GM18858 (cell line): ENCODE measurements at regions not wholly inside any gene's neighbourhood (a gene's known extent, or its start where the extent isn't known, plus 50 kb on each side); places are given as distances from the start of the nearest gene placed in this dataset.
"Not testable (repeated sequence)": the region's sequence is repeated elsewhere in the genome, so short reads cannot be mapped to it uniquely, and the experiment has no call there.

Experiments used
- ATAC-seq: cut with Tn5 transposase; IDR thresholded peaks from one replicate; pipeline ENCODE4 v1.9.1; 2021; ENCODE audit not compliant: unreplicated experiment

- ATAC-seq = no peak
These were observed 102.0 kb downstream of the CARTPT start for GRCh38 chr5:71821029-71821428.

DNA sequence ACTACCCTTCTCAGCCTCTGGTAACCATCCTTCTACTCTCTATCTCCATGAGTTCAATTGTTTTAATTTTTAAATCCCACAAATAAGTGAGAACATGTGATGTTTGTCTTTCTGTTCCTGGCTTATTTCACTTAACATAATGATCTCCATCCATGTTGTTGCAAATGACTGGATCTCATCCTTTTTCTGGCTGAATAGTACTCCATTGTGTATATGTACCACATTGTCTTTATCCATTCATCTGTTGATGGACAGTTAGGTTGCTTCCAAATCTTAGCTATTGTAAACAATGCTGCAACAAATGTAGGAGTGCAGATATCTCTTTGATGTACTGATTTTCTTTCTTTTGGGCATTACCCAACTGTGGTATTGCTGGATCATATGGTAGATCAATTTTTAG lies 103.0 kb downstream of the CARTPT start:
- not testable (repeated sequence) for ATAC-seq

- no peak for ATAC-seq
These were observed 106.9 kb downstream of the CARTPT start for GRCh38 chr5:71825992-71826391.

GRCh38 chr5:71828291-71829040 lies 109.4 kb downstream of the CARTPT start:
- no peak for ATAC-seq

GRCh38 chr5:71829206-71829605 lies 110.1 kb downstream of the CARTPT start:
- no peak for ATAC-seq

DNA sequence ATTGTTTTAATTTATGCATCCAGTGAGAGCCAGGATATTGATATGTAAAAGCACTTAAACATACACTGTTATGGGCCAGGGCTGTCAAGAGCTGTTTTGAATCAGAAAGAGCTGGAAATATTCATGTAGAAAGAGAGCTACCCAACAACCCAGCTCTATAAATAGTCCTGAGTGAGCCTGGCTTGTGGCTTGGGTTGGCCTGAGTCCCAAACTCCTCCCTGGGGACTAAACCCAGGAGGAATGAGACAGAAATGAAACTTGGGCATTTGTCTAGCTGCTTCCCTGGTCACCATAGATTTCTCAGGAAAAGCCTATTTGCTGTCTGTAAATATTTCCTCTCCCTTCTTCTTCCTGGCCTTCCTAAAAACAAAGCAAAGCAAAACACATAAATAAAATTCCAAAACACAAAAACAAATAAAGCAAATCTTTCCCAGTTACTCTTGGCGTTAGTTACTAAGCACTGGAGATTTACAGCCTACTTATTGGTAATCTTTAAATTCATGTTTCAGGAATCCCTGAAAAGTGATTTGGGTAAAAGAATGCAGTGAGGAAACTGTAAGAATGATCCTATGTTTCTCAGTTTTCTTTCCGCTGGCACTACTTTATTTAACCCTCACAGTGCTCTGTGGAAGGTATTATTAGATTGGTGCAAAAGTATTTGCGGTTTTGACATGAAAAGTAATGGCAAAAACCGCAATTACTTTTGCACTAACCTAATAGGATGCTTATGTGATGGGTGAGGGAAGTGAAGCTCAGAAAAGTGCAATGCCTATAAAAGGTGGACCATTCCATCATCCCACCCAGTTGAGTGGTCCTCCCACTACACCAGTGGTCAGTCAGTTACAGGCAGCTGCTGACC lies 111.8 kb downstream of the CARTPT start:
- no peak for ATAC-seq

DNA sequence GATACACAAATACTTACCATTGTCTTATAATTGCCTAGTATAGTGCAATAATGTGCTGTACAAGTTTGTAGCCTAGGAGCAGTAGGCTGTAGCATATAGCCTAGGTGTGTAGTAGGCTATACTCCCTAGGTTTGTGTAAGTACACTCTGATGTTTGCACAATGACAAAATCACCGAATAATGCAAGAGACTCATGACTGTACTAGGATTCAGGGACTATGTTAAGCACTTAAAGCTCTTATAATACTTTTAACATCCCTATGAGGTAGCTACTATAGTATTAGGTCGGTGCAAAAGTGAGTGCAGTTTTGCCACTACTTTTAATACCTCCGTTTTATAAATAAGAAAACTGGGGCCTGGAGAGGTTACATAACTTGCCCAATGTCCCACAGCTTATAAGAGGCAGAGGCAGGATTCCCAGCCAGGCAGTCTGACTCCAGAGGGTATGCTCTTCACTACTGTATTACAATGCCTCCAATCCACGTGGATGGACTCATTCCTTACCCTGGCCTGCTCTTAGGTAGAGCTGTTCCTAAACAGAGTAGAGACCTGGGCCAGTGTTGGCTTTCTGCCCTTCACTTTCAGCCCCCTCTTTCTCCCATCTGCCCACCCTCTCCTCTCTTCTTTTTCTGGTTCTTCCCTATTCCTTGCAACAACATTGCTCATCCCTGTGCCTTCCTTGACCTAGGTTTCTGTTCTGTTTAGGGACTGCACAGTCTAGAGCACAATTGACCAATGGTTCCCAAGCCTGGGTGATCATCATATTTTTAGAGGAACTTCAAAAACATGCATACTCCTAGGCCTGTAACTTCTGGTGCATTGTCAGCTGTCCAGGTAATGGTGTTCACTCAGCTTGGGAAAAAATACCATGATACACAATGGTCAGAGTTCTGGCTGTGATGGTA lies 114.0 kb downstream of the CARTPT start:
- no peak for ATAC-seq

DNA sequence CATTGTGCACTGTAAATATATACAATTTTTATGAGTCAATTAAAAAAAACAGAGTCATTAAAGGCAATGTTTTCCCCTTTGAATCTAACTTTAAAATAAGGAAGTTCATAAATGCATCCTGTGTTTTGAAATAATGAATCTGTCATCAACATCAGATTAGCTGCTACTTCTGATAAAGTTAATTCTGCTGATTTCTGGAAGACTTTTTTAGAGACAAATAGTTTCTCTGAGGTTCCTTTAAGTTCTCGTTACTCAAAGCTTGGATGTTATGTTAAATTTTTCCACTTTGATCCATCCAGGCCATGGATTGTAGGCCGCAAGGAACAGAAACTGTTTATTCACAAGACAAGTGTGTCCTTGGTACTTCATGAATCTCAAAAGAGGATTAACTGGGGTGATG lies 115.5 kb downstream of the CARTPT start:
- ATAC-seq = no peak

DNA sequence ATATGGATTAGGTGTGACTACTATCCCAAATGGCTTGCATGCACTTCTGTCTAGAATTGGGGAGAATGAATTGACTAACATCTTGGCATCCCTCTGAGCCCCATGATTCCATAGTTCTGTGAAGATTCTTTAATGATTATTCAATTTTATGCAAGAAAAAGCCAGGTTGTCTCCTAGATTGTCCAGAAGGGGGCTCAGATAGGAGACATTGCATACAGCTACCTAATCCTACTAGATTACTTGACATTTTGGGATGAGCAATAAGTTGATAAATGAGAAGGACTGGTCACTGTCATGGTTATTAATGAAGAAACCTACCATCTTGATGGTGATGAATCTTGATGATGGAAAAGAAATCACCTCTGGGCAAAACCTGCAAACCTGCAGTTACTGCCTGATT lies 117.0 kb downstream of the CARTPT start:
- ATAC-seq = no peak

DNA sequence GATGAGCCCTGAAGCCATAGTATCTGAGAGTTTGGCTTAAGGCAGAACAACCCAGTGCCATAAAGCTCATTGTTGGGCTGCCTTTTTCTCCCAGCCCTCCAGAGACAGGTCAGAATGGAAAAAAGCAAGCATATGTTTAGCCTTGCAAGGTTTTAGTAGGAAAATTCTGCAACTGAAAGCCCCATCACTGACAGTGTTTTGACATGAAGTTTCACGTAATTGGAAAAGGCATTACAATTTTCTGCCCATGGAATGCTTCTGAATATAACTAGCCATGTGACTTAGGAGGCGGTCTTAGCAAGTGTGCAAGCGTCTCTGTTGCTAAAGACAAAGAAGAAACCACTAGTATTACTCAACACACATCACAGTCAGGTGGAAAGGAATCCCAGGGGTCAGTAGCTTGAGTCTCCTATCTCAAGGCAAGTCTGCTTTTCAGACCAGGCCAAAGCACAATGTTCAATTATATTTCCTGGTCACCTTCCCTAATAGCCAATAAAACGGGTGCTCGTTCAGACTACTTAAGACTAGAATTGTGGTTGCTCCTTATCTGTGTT lies 117.6 kb downstream of the CARTPT start:
- ATAC-seq = no peak

DNA sequence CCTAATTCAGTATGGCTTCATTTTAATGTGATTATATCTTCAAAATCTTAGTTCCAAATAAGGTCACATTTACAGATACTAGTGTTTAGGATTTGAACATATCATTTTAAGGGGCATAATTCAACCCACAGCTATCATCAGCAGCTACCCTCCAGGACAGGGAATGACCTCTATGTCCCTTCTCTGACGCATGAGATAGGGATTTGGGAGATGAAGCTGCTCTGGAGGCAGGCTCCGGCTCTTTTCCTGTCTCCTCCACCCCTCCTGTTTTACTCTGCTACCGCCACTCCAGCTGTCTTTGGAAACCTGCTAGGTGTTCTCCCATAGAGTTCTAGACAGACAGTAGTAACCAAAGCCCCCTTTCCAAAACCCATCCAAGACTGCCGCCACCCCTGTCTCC lies 119.2 kb downstream of the CARTPT start:
- no peak for ATAC-seq

GRCh38 chr5:71839096-71839884 lies 120.2 kb downstream of the CARTPT start:
- no peak for ATAC-seq

DNA sequence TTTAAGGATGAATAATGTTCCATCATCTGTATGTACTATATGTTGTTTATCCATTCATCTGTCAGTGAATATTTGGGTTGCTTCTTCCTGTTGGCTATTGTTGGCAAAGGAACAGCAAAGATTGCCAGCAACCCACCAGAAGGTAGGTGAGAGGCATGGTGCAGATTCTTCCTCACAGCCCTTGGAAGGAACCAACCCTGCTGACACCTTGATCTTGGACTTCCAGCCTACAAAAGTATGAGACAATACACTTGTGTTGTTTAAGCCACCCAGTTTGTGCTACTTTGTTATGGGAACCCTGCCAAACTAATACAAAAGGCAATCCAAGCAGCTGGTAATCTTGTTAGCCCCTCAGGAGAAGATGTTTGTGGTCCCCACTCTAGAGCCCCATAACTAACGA lies 122.0 kb downstream of the CARTPT start:
- ATAC-seq = no peak

DNA sequence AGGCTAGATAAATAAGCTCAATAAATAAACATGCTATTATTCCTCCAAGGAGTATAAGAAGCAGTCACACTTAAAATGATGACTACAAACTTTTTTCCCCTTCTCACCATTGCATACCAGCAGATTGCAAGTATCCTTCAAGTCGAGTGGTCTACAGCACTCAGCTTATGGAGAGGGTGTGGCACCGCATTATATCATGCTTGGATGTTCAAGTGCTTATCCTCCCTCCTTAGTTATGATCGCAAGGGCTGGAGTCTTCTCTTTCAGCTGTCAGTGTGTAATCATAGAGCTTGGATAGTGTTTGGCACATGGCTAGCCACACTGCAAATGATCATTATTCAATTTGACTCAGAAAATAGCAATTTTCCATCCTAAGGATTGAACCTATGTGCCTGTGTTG lies 124.0 kb downstream of the CARTPT start:
- no peak for ATAC-seq

DNA sequence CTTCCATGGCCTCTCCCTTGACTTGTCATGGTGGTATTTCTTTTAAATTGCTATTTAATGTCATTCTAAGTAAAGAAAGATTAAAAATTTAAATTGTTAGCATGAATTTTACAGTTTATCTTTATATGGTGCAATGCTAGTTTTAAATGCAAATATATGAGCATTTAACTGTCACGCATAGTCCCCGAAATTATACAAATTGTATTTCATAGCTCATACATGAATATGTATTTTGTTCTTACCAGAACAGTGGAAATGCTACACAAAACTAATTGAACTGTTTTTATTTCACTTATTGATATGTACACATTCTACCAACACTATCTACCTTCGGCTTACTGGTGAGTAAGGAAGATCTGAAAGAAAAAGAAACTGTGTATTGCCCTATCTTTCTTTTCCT lies 125.8 kb downstream of the CARTPT start:
- ATAC-seq = no peak

- ATAC-seq = no peak
These were observed 140.4 kb downstream of the CARTPT start for GRCh38 chr5:71859515-71859914.

DNA sequence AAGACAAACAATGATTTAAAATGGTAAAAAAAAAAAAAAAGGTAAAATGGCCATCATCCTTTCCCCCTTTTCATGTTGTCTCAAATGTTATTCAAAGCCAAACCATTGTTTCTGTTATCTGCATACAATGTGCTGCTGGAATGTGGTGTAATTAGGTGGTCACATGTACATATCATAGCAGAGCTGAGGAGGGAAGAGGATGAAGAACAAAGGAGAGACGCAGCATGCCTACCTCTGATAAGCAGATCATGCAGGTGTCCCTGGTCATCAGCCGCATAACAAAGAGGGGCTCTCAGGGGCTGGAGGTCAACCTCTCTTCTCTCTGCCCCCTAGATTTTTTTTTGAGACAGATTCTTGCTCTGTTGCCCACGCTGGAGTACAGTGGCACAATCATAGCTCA lies 141.0 kb downstream of the CARTPT start:
- no peak for ATAC-seq

GRCh38 chr5:71861682-71862081 lies 142.6 kb downstream of the CARTPT start:
- ATAC-seq = no peak

- no peak for ATAC-seq
These were observed 143.0 kb downstream of the CARTPT start for GRCh38 chr5:71862087-71862486.

GRCh38 chr5:71862507-71863060 lies 143.5 kb downstream of the CARTPT start:
- no peak for ATAC-seq
